ENCODE measurements at regions not wholly inside any gene's neighbourhood (a gene's known extent, or its start where the extent isn't known, plus 50 kb on each side); places are given as distances from the start of the nearest gene placed in this dataset.

DNA sequence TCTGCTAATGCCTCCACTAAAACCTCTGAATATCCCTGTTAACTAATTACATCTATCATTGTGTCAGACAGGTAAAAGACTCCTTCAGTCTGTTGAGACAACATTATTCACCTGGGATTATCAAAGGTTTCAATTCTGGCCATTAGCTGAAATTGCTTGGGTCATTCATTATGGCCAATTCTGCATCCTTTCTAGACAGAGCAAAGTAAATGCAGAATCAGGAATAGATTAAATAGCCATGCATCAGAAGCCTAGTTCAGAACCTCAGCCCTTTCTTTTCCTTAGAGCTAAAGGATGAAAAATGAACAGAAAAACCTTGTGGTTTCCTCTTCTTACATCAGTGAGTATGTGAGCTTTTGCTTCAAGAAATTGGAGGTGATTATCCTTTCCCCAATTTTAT, 665.4 kb upstream of the CAMK1G start:
- TF ChIP-seq, protein P1, sequence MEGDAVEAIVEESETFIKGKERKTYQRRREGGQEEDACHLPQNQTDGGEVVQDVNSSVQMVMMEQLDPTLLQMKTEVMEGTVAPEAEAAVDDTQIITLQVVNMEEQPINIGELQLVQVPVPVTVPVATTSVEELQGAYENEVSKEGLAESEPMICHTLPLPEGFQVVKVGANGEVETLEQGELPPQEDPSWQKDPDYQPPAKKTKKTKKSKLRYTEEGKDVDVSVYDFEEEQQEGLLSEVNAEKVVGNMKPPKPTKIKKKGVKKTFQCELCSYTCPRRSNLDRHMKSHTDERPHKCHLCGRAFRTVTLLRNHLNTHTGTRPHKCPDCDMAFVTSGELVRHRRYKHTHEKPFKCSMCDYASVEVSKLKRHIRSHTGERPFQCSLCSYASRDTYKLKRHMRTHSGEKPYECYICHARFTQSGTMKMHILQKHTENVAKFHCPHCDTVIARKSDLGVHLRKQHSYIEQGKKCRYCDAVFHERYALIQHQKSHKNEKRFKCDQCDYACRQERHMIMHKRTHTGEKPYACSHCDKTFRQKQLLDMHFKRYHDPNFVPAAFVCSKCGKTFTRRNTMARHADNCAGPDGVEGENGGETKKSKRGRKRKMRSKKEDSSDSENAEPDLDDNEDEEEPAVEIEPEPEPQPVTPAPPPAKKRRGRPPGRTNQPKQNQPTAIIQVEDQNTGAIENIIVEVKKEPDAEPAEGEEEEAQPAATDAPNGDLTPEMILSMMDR (conservative IDR thresholded peaks at IDR 0.05 in 1 of 2, IDR thresholded peaks at IDR 0.05 in 1 of 2; ENCODE audit: extremely low read depth in 1 of 2, insufficient read depth in 1 of 2, low read depth in 1 of 2, low read length in 2 of 2): no peak
- TF ChIP-seq EZH2 (IDR thresholded peaks at IDR 0.05; ENCODE audit: borderline replicate concordance, low read length): no peak
